HEK293 (cell line): ENCODE measurements at regions not wholly inside any gene's neighbourhood (a gene's known extent, or its start where the extent isn't known, plus 50 kb on each side); places are given as distances from the start of the nearest gene placed in this dataset.

Experiments used
- CTCF ChIA-PET: fragments of 350-600 bp; formaldehyde crosslinking; extraction: SDS; loops from one replicate; lab custom pipeline; 2021; ENCODE audit warnings: antibody characterized with exemption; lab: Yijun Ruan, JAX
- POLR2A ChIA-PET: fragments of 300-600 bp; formaldehyde crosslinking; extraction: SDS; loops from one replicate; lab custom pipeline; 2020; ENCODE audit warnings: antibody characterized with exemption, inconsistent platforms; lab: Yijun Ruan, JAX
- H3K27ac ChIP-seq: fragments of 200-500 bp; sonication (Bioruptor generic); 2 replicates; pipeline ENCODE4 v1.5.1; 2014; ENCODE audit warnings: low read depth, low read length, control low read depth, inconsistent platforms; ENCODE audit errors: extremely low read depth
- H3K36me3 ChIP-seq, 2 experiments: fragments of 200-500 bp in 1 of 2; sonication (Bioruptor generic) in 1 of 2; 1 replicate in 1 of 2; 2 replicates in 1 of 2; pipeline ENCODE4 v1.5.1; 2014 to 2017; ENCODE audit warnings: inconsistent platforms in 2 of 2, low read length in 2 of 2; ENCODE audit not compliant: control insufficient read depth in 2 of 2, insufficient read depth in 1 of 2
- H3K4me1 ChIP-seq: fragments of 200-500 bp; sonication (Bioruptor generic); 2 replicates; pipeline ENCODE4 v1.5.1; 2014; ENCODE audit warnings: mild to moderate bottlenecking, low read length, inconsistent platforms; ENCODE audit not compliant: control insufficient read depth, insufficient read depth
- H3K4me3 ChIP-seq: 2 replicates; pipeline ENCODE4 v1.5.1; 2011; ENCODE audit warnings: low read depth, mild to moderate bottlenecking, control low read depth, low read length, moderate library complexity
- H3K9me3 ChIP-seq: fragments of 200-500 bp; sonication (Bioruptor generic); 2 replicates; pipeline ENCODE4 v1.5.1; 2014; ENCODE audit warnings: low read depth, low read length, inconsistent platforms; ENCODE audit not compliant: control insufficient read depth, insufficient read depth
- ZBTB21 ChIP-seq: fragments of 450-650 bp; formaldehyde crosslinking; IDR thresholded peaks from 2 replicates; pipeline ENCODE4 v1.5.1; 2017; ENCODE audit warnings: missing biosample characterization, missing genetic modification characterization
- ZFHX2 ChIP-seq: fragments of 450-650 bp; formaldehyde crosslinking; conservative IDR thresholded peaks from 2 replicates; pipeline ENCODE4 v1.5.1; 2016; ENCODE audit warnings: missing biosample characterization, missing genetic modification characterization
- ZNF133 ChIP-seq: fragments of 450-650 bp; formaldehyde crosslinking; IDR thresholded peaks from 2 replicates; pipeline ENCODE4 v1.5.1; 2016; ENCODE audit warnings: missing biosample characterization, missing genetic modification characterization
- ZNF155 ChIP-seq: fragments of 450-650 bp; formaldehyde crosslinking; IDR thresholded peaks from 2 replicates; pipeline ENCODE4 v1.5.1; 2016; ENCODE audit warnings: missing biosample characterization, missing genetic modification characterization
- ZNF214 ChIP-seq: fragments of 450-650 bp; formaldehyde crosslinking; IDR thresholded peaks from 2 replicates; pipeline ENCODE4 v1.5.1; 2017; ENCODE audit warnings: missing biosample characterization, mild to moderate bottlenecking, missing genetic modification characterization, borderline replicate concordance
- ZNF302 ChIP-seq: fragments of 450-650 bp; formaldehyde crosslinking; IDR thresholded peaks from 2 replicates; pipeline ENCODE4 v1.5.1; 2016; ENCODE audit warnings: missing biosample characterization, missing genetic modification characterization, low read depth
- ZNF324 ChIP-seq: fragments of 450-650 bp; formaldehyde crosslinking; IDR thresholded peaks from 2 replicates; pipeline ENCODE4 v1.5.1; 2016; ENCODE audit warnings: missing biosample characterization, missing genetic modification characterization
- ZNF558 ChIP-seq: fragments of 450-650 bp; formaldehyde crosslinking; IDR thresholded peaks from 2 replicates; pipeline ENCODE4 v1.5.1; 2016; ENCODE audit warnings: missing biosample characterization, missing genetic modification characterization
- ZNF561 ChIP-seq: fragments of 450-650 bp; IDR thresholded peaks from 2 replicates; pipeline ENCODE4 v1.5.1; 2018; ENCODE audit warnings: missing biosample characterization, missing genetic modification characterization, borderline replicate concordance
- TF ChIP-seq, protein P1 (sequence below): fragments of 450-650 bp; formaldehyde crosslinking; IDR thresholded peaks from 2 replicates; pipeline ENCODE4 v1.5.1; 2016; ENCODE audit warnings: missing biosample characterization, missing genetic modification characterization
- TF ChIP-seq, protein P2 (sequence below): fragments of 450-650 bp; formaldehyde crosslinking; IDR thresholded peaks from 2 replicates; pipeline ENCODE4 v1.5.1; 2017; ENCODE audit warnings: missing biosample characterization, missing genetic modification characterization
- TF ChIP-seq, protein P3 (sequence below): fragments of 450-650 bp; formaldehyde crosslinking; IDR thresholded peaks from 2 replicates; pipeline ENCODE4 v1.5.1; 2016; ENCODE audit warnings: missing biosample characterization, missing genetic modification characterization
- TF ChIP-seq, protein P4 (sequence below): fragments of 450-650 bp; formaldehyde crosslinking; IDR thresholded peaks from 2 replicates; pipeline ENCODE4 v1.5.1; 2016; ENCODE audit warnings: missing biosample characterization, missing genetic modification characterization
- TF ChIP-seq, protein P5 (sequence below): fragments of 450-650 bp; IDR thresholded peaks from 2 replicates; pipeline ENCODE4 v1.5.1; 2018; ENCODE audit warnings: missing biosample characterization, missing genetic modification characterization

DNA sequence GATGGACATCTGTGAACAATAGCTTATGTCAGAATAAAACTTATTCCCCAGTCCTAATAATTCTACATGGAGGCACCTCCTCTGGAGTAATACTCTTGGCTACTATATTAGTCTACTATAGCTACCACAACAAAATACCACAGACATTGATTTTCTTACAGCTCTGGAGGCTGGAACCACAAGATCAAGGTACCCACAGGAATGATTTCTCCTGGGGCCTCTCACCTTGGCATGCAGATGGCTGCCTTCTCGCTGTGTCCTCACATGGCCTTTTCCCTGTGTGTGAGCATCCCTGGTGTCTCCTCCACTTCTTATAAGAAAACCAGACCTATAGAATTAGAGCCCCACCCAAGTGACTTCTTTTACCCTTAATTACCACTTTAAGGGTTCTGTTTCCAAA, 244.3 kb downstream of the BARHL2 start (continued):
- TF ChIP-seq, protein P1, sequence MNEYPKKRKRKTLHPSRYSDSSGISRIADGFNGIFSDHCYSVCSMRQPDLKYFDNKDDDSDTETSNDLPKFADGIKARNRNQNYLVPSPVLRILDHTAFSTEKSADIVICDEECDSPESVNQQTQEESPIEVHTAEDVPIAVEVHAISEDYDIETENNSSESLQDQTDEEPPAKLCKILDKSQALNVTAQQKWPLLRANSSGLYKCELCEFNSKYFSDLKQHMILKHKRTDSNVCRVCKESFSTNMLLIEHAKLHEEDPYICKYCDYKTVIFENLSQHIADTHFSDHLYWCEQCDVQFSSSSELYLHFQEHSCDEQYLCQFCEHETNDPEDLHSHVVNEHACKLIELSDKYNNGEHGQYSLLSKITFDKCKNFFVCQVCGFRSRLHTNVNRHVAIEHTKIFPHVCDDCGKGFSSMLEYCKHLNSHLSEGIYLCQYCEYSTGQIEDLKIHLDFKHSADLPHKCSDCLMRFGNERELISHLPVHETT (tag by site-specific recombination): no peak
- no peak for TF ChIP-seq ZNF561 (tag by site-specific recombination)
- no peak for TF ChIP-seq ZNF133 (tag by site-specific recombination)

DNA sequence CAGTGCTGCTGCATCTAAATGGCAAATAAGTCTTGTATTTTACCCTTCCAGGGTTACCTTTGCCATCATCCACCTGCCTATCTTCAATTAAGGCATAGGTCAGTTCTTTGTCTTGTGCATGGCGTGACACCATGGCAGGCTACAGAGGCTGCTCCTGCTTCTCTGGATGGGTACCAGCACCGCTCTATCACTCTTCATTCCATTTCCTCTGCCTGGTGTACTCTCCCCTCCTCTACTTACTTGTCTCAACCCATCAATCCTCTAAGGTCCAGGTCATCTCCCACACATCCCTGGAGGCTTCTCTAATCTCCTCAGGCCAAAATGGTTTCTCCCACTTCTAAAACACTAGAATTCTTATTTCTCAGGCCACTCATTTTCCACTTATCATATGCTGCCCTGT, 257.5 kb downstream of the BARHL2 start:
- Histone ChIP-seq H3K4me3 (no peak overlapping the region), H3K27ac (no peak overlapping the region), H3K36me3 (no peaks in the 10 kb centered on the region), H3K9me3 (no peaks in the 10 kb centered on the region), H3K4me1 (no peaks in the 10 kb centered on the region)
- TF ChIP-seq, protein P2, sequence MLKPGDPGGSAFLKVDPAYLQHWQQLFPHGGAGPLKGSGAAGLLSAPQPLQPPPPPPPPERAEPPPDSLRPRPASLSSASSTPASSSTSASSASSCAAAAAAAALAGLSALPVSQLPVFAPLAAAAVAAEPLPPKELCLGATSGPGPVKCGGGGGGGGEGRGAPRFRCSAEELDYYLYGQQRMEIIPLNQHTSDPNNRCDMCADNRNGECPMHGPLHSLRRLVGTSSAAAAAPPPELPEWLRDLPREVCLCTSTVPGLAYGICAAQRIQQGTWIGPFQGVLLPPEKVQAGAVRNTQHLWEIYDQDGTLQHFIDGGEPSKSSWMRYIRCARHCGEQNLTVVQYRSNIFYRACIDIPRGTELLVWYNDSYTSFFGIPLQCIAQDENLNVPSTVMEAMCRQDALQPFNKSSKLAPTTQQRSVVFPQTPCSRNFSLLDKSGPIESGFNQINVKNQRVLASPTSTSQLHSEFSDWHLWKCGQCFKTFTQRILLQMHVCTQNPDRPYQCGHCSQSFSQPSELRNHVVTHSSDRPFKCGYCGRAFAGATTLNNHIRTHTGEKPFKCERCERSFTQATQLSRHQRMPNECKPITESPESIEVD (tag by site-specific recombination): no peak
- TF ChIP-seq, protein P3, sequence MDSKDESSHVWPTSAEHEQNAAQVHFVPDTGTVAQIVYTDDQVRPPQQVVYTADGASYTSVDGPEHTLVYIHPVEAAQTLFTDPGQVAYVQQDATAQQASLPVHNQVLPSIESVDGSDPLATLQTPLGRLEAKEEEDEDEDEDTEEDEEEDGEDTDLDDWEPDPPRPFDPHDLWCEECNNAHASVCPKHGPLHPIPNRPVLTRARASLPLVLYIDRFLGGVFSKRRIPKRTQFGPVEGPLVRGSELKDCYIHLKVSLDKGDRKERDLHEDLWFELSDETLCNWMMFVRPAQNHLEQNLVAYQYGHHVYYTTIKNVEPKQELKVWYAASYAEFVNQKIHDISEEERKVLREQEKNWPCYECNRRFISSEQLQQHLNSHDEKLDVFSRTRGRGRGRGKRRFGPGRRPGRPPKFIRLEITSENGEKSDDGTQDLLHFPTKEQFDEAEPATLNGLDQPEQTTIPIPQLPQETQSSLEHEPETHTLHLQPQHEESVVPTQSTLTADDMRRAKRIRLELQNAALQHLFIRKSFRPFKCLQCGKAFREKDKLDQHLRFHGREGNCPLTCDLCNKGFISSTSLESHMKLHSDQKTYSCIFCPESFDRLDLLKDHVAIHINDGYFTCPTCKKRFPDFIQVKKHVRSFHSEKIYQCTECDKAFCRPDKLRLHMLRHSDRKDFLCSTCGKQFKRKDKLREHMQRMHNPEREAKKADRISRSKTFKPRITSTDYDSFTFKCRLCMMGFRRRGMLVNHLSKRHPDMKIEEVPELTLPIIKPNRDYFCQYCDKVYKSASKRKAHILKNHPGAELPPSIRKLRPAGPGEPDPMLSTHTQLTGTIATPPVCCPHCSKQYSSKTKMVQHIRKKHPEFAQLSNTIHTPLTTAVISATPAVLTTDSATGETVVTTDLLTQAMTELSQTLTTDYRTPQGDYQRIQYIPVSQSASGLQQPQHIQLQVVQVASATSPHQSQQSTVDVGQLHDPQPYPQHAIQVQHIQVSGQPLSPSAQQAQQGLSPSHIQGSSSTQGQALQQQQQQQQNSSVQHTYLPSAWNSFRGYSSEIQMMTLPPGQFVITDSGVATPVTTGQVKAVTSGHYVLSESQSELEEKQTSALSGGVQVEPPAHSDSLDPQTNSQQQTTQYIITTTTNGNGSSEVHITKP (tag by site-specific recombination): no peak
- TF ChIP-seq ZBTB21 (tag by site-specific recombination) (no peak), ZNF155 (no peak), ZNF214 (tag by site-specific recombination) (no peak), ZNF558 (tag by site-specific recombination) (no peak), ZNF324 (no peak)
- TF ChIP-seq, protein P4, sequence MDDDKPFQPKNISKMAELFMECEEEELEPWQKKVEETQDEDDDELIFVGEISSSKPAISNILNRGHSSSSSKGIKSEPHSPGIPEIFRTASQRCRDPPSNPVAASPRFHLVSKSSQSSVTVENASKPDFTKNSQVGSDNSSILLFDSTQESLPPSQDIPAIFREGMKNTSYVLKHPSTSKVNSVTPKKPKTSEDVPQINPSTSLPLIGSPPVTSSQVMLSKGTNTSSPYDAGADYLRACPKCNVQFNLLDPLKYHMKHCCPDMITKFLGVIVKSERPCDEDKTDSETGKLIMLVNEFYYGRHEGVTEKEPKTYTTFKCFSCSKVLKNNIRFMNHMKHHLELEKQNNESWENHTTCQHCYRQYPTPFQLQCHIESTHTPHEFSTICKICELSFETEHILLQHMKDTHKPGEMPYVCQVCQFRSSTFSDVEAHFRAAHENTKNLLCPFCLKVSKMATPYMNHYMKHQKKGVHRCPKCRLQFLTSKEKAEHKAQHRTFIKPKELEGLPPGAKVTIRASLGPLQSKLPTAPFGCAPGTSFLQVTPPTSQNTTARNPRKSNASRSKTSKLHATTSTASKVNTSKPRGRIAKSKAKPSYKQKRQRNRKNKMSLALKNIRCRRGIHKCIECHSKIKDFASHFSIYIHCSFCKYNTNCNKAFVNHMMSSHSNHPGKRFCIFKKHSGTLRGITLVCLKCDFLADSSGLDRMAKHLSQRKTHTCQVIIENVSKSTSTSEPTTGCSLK: no peak
- CTCF ChIA-PET: no interaction called here
- POLR2A ChIA-PET: no interaction called here

DNA sequence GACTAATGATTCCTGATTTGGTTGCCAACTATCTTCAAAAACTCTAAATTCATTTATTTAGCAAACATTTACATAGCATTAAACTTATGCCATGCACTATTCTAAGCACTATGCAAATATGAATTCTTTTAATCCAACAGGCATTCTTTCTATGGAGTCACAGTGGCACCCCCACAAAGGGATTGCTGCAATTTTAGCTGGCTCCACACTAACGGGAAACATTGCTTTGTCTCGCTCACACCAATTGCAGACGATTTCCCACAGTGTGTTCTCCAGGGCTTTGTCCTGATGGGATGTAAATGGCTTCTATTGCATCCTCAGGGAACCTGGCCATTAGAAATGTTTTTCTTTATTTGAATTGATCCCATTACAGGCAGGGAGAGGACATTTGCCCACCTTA, 259.1 kb downstream of the BARHL2 start:
- no peaks in the 10 kb centered on the region for H3K36me3 ChIP-seq
- TF ChIP-seq ZNF324 (no peak), ZNF302 (no peak), ZFHX2 (tag by site-specific recombination) (no peak)
- TF ChIP-seq, protein P5, sequence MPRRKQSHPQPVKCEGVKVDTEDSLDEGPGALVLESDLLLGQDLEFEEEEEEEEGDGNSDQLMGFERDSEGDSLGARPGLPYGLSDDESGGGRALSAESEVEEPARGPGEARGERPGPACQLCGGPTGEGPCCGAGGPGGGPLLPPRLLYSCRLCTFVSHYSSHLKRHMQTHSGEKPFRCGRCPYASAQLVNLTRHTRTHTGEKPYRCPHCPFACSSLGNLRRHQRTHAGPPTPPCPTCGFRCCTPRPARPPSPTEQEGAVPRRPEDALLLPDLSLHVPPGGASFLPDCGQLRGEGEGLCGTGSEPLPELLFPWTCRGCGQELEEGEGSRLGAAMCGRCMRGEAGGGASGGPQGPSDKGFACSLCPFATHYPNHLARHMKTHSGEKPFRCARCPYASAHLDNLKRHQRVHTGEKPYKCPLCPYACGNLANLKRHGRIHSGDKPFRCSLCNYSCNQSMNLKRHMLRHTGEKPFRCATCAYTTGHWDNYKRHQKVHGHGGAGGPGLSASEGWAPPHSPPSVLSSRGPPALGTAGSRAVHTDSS (tag by site-specific recombination): no peak
- ChIA-PET POLR2A (no interaction called here), CTCF (no interaction called here)
- no peak overlapping the region for H3K27ac ChIP-seq
- no peak overlapping the region for H3K4me3 ChIP-seq
- no peaks in the 10 kb centered on the region for H3K4me1 ChIP-seq
- no peaks in the 10 kb centered on the region for H3K9me3 ChIP-seq
